ENCODE measurements at regions not wholly inside any gene's neighbourhood (a gene's known extent, or its start where the extent isn't known, plus 50 kb on each side); places are given as distances from the start of the nearest gene placed in this dataset.

GRCh38 chr1:96104506-96104905 is 617.1 kb upstream of the PTBP2 start:
- Histone ChIP-seq H4K20me1 (ENCODE audit: insufficient read depth, low read length) (no peaks in the 10 kb centered on the region), H3K27ac (ENCODE audit: low read depth, low read length) (no peak overlapping the region), H3K9me3 (ENCODE audit: insufficient read depth, low read depth, low read length) (no peaks in the 10 kb centered on the region), H3K4me3 (ENCODE audit: insufficient read depth, low read depth, low read length) (no peak overlapping the region), H3K4me1 (ENCODE audit: insufficient read depth, low read length) (no peaks in the 10 kb centered on the region), H3K4me2 (ENCODE audit: low read length) (no peak overlapping the region), H3K27me3 (ENCODE audit: insufficient read depth, low read length) (no peaks in the 10 kb centered on the region), H3K79me2 (ENCODE audit: insufficient read depth, low read length) (no peaks in the 10 kb centered on the region), H3K9ac (ENCODE audit: low read length) (no peak overlapping the region), H2AFZ (ENCODE audit: low read depth, low read length) (no peak overlapping the region), H3K36me3 (ENCODE audit: insufficient read depth, low read length) (no peaks in the 10 kb centered on the region)
- Mint-ChIP-seq H3K4me3 (ENCODE audit: unreplicated experiment) (no peak overlapping the region), H3K27ac (ENCODE audit: unreplicated experiment) (no peak overlapping the region), H3K4me1 (ENCODE audit: low read depth, unreplicated experiment) (no peaks in the 10 kb centered on the region), H3K36me3 (ENCODE audit: low read depth, unreplicated experiment) (no peaks in the 10 kb centered on the region), H3K27me3 (ENCODE audit: low read depth, unreplicated experiment) (no peaks in the 10 kb centered on the region), H3K9me3 (ENCODE audit: unreplicated experiment) (peaks cover 1% of the 10 kb centered on the region)
- DNase-seq (ENCODE audit: low read depth) (no peak), FAIRE-seq (no peak)
- TF ChIP-seq EZH2 (IDR thresholded peaks at IDR 0.05; ENCODE audit: insufficient read depth, low read length) (no peak), CTCF (IDR thresholded peaks at IDR 0.05; ENCODE audit: insufficient read depth, low read depth, low read length) (no peak)

GRCh38 chr1:96104906-96105305 is 616.7 kb upstream of the PTBP2 start:
- no peaks in the 10 kb centered on the region for H3K36me3 Mint-ChIP-seq (ENCODE audit: low read depth, unreplicated experiment)
- no peak overlapping the region for H3K27ac Mint-ChIP-seq (ENCODE audit: unreplicated experiment)

More at GRCh38 chr1:96104906-96105305, 616.7 kb upstream of the PTBP2 start:
- Histone ChIP-seq H3K4me3 (ENCODE audit: insufficient read depth, low read depth, low read length) (no peak overlapping the region), H3K36me3 (ENCODE audit: insufficient read depth, low read length) (no peaks in the 10 kb centered on the region), H3K9me3 (ENCODE audit: insufficient read depth, low read depth, low read length) (no peaks in the 10 kb centered on the region), H3K27me3 (ENCODE audit: insufficient read depth, low read length) (no peaks in the 10 kb centered on the region), H2AFZ (ENCODE audit: low read depth, low read length) (no peak overlapping the region), H3K9ac (ENCODE audit: low read length) (no peak overlapping the region), H3K4me1 (ENCODE audit: insufficient read depth, low read length) (no peaks in the 10 kb centered on the region), H3K4me2 (ENCODE audit: low read length) (no peak overlapping the region), H3K27ac (ENCODE audit: low read depth, low read length) (no peak overlapping the region), H3K79me2 (ENCODE audit: insufficient read depth, low read length) (no peaks in the 10 kb centered on the region), H4K20me1 (ENCODE audit: insufficient read depth, low read length) (no peaks in the 10 kb centered on the region)
- DNase-seq (ENCODE audit: low read depth): no peak
- Mint-ChIP-seq H3K4me3 (ENCODE audit: unreplicated experiment) (no peak overlapping the region), H3K27me3 (ENCODE audit: low read depth, unreplicated experiment) (no peaks in the 10 kb centered on the region), H3K9me3 (ENCODE audit: unreplicated experiment) (peaks cover 1% of the 10 kb centered on the region), H3K4me1 (ENCODE audit: low read depth, unreplicated experiment) (no peaks in the 10 kb centered on the region)
- FAIRE-seq: no peak
- TF ChIP-seq EZH2 (IDR thresholded peaks at IDR 0.05; ENCODE audit: insufficient read depth, low read length) (no peak), CTCF (IDR thresholded peaks at IDR 0.05; ENCODE audit: insufficient read depth, low read depth, low read length) (no peak)

Measured in astrocyte (in vitro differentiated cells and primary cell).